Pancreas (tissue), 10 donors: ENCODE measurements at regions not wholly inside any gene's neighbourhood (a gene's known extent, or its start where the extent isn't known, plus 50 kb on each side); places are given as distances from the start of the nearest gene placed in this dataset.

Source experiments
- ATAC-seq, 4 donors: fragments of 200-7000 bp; cut with Tn5 transposase; one replicate each; pipeline versions ENCODE4 v1.8.0 to v1.9.1; 2020; ENCODE audit warnings: mild to moderate bottlenecking in 4 of 4, moderate library complexity in 4 of 4
- DNase-seq, 6 donors: peaks; one replicate each; pipeline ENCODE4 v3.0.0-alpha.2; 2020
- FAIRE-seq: peaks from 2 replicates; lab custom pipeline; 2012; peaks lifted over from hg19 to GRCh38; lab: Jason Lieb, UNC
- H3K27ac ChIP-seq, 4 donors: fragments of 200-600 bp; sonication (generic); 1 replicate in 3 of 4; 2 replicates in 1 of 4; pipeline versions ENCODE4 v1.5.0 to v1.8.0; 2020
- H3K27me3 ChIP-seq, 4 donors: fragments of 200-600 bp; one replicate each; pipeline ENCODE4 v1.8.0; 2021
- H3K36me3 ChIP-seq, 3 donors: fragments of 200-600 bp; sonication (generic) in 1 of 3; one replicate each; pipeline versions ENCODE4 v1.5.0 to v1.8.0; 2020 to 2021
- H3K4me1 ChIP-seq, 3 donors: fragments of 200-600 bp; one replicate each; pipeline ENCODE4 v1.8.0; 2021
- H3K4me3 ChIP-seq, 4 donors: fragments of 200-600 bp; sonication (generic) in 2 of 4; one replicate each; pipeline versions ENCODE4 v1.5.0 to v1.8.0; 2020 to 2021
- H3K9me3 ChIP-seq, 4 donors: fragments of 200-600 bp; one replicate each; pipeline ENCODE4 v1.8.0; 2021
- WGBS, 2 donors: extraction: QIAGEN DNeasy Blood & Tissue Kit; methylation state at CpG; one replicate each; pipeline ENCODE4 v1.1.7; 2013; 5-methylcytosine and 5-hydroxymethylcytosine counted together
- intact Hi-C, 3 donors: fragments of 100-400 bp; cut with DNase I; formaldehyde crosslinking; loops; one replicate each; pipeline versions ENCODE4 v1.11.1 to v1.14.2; 2022
- TF ChIP-seq, protein P1 (sequence below), 4 donors: fragments of 200-600 bp; sonication (generic) in 3 of 4; IDR thresholded peaks; one replicate each; pipeline versions ENCODE4 v1.5.0 to v1.8.0; 2021; ENCODE audit warnings: antibody characterized with exemption in 4 of 4
- donor health status: healthy with polysubstance abuse.
- donor health status: DM: no; HTN: no; CAD: no; lungs with moderate emphysema.
- donor health status: DM: no; HTN: no; CAD: no.
- donor health status: control.
- donor health status: control.
- donor health status: Bipolar disorder and iron deficiency.
- donor health status: DM: yes; HTN: yes; CAD: no.
- donor health status: DM: no; HTN: no; CAD: no.
- donor health status: DM: no; HTN: no; CAD: no.
- donor health status: DM: yes; HTN: yes; CAD: no.

DNA sequence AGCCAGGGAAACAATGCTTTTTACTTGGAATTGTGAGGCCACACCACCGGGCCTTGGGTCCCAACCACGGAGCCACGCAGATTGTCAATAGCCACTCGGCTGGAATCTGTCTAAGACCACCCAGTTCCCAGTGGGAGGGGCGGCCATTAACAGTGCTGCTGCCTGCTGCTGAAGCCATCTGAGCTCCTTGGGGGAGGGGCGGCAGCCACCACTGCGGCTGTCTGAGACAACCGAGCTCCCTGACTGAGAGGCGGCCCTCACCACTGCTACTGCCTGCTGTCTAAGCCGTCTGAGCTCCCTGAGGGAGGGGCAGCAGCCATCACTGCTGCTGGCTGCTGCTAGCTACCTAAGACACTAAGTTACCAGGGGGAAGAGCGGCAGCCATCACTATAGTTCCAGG lies 64.3 kb downstream of the DMRTA2 start:
- TF ChIP-seq, protein P1, sequence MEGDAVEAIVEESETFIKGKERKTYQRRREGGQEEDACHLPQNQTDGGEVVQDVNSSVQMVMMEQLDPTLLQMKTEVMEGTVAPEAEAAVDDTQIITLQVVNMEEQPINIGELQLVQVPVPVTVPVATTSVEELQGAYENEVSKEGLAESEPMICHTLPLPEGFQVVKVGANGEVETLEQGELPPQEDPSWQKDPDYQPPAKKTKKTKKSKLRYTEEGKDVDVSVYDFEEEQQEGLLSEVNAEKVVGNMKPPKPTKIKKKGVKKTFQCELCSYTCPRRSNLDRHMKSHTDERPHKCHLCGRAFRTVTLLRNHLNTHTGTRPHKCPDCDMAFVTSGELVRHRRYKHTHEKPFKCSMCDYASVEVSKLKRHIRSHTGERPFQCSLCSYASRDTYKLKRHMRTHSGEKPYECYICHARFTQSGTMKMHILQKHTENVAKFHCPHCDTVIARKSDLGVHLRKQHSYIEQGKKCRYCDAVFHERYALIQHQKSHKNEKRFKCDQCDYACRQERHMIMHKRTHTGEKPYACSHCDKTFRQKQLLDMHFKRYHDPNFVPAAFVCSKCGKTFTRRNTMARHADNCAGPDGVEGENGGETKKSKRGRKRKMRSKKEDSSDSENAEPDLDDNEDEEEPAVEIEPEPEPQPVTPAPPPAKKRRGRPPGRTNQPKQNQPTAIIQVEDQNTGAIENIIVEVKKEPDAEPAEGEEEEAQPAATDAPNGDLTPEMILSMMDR (IDR thresholded peaks at IDR 0.05) = no peak
- Histone ChIP-seq H3K36me3 (no peaks in the 10 kb centered on the region), H3K27me3 (no peaks in the 10 kb centered on the region), H3K27ac (no peak overlapping the region), H3K4me1 (no peaks in the 10 kb centered on the region), H3K9me3 (no peaks in the 10 kb centered on the region), H3K4me3 (no peak overlapping the region)
- WGBS, 2 donors = 62 to 66% methylated on average over 11 of the region's 11 CpGs
- no peak for ATAC-seq
- no peak for DNase-seq
- intact Hi-C loops = no loop called here
- FAIRE-seq = no peak

DNA sequence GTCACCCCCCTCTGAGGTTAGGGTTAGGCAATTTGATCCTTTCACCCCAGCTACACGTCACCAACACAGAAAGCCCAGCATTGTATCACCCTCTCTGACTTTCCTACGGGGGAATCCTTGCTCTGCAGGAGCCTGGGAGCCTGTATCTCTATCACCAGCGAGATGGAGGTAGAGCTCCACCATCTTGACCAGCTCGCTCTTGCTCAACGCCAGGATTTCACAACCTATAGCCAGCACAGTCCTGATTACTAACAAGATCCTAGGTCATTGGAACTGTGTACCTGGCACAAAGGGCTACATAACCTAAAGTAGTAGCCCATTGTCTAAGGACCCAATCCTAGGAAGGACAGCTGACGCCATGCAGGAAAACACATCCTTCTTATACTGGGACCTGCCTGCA lies 66.1 kb downstream of the DMRTA2 start:
- TF ChIP-seq, protein P1 (IDR thresholded peaks at IDR 0.05) = no peak
- Histone ChIP-seq H3K36me3 (no peaks in the 10 kb centered on the region), H3K4me1 (no peaks in the 10 kb centered on the region), H3K4me3 (no peak overlapping the region), H3K27me3 (no peaks in the 10 kb centered on the region), H3K27ac (no peak overlapping the region), H3K9me3 (no peaks in the 10 kb centered on the region)
- FAIRE-seq (no peak), DNase-seq (no peak), ATAC-seq (no peak)
- intact Hi-C loops = no loop called here
- 58 to 66% methylated on average over 6 of the region's 6 CpGs for WGBS, 2 donors

DNA sequence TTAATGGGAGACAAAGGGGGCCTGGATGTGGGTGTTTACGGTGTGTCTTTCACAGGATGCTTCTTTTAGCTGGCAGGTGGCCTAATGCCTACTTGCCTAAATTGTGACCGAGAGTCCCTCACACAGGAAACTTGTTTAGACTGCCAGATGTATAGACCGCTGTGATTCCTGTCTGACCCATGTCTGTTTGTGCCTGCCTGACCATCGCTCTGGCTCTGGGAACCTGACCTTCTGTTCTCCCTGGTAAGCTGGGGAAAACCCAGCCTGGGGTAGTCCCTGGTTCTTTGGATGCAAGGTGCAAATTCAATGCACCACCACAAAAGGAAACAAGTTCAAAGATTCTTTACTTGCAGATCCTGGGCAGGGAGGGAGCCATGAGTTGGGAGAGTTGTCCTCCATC lies 68.4 kb downstream of the DMRTA2 start:
- H3K36me3 ChIP-seq = no peaks in the 10 kb centered on the region
- DNase-seq (no peak), ATAC-seq (no peak), FAIRE-seq (no peak)
- no peak overlapping the region for H3K27ac ChIP-seq
- WGBS, 2 donors = 47 to 48% methylated on average over 4 of the region's 4 CpGs
- no peaks in the 10 kb centered on the region for H3K27me3 ChIP-seq
- no peak overlapping the region for H3K4me3 ChIP-seq
- intact Hi-C loops = no loop called here
- TF ChIP-seq, protein P1 (IDR thresholded peaks at IDR 0.05) = no peak
- no peaks in the 10 kb centered on the region for H3K9me3 ChIP-seq
- no peaks in the 10 kb centered on the region for H3K4me1 ChIP-seq

DNA sequence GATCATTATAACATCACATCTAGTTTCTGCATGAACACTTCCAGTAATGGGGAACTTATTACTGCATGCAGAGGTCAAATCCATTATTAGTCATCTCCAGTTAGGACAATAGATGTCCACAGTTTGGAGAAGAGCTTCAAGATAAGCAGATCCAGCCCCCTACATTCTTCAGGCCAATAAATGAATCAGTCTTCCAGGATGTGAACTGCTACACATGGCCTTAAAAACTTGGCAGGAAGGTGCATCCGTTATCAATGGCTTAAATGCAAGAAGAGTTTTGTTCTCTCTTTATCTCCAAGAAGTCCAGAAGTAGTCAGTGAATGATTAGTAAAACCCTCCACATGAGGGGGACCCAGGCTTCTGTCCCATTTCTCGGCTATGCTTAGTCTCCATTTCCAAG lies 70.8 kb downstream of the DMRTA2 start:
- Histone ChIP-seq H3K27me3 (no peaks in the 10 kb centered on the region), H3K4me3 (no peak overlapping the region), H3K27ac (no peak overlapping the region), H3K9me3 (no peaks in the 10 kb centered on the region), H3K36me3 (no peaks in the 10 kb centered on the region), H3K4me1 (no peaks in the 10 kb centered on the region)
- no peak for DNase-seq
- TF ChIP-seq, protein P1 (IDR thresholded peaks at IDR 0.05) = no peak
- ATAC-seq = no peak
- FAIRE-seq = no peak
- 45 to 49% methylated on average over 2 of the region's 2 CpGs for WGBS, 2 donors
- intact Hi-C loops = no loop called here

DNA sequence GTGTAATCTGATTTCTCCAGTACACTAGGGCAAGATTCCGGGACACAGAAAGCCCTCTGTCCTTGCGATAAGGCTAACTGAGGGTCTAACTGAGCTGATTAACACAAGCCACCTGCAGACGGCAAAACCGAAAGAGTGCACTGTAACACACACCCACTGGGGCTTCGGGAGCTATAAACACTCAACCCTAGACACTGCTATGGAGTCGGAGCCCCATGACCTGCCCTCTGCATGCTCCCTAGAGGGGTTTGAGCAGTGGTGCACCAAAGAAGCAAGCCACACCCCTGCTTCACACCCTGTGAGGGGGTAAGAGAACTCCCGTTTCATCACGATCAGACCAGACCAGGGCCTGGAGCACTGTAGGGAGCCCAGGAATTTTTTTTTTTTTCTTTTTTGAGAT lies 72.4 kb downstream of the DMRTA2 start:
- intact Hi-C loops = no loop called here
- WGBS, 2 donors = 64 to 74% methylated on average over 8 of the region's 8 CpGs

More for the DNA sequence above, 72.4 kb downstream of the DMRTA2 start:
- no peaks in the 10 kb centered on the region for H3K27me3 ChIP-seq
- H3K36me3 ChIP-seq = no peaks in the 10 kb centered on the region
- TF ChIP-seq, protein P1 (IDR thresholded peaks at IDR 0.05) = no peak
- no peak overlapping the region for H3K27ac ChIP-seq
- ATAC-seq (no peak), FAIRE-seq (no peak), DNase-seq (no peak)
- no peaks in the 10 kb centered on the region for H3K9me3 ChIP-seq
- H3K4me3 ChIP-seq = no peak overlapping the region
- H3K4me1 ChIP-seq = no peaks in the 10 kb centered on the region
